ENCODE measurements at regions not wholly inside any gene's neighbourhood (a gene's known extent, or its start where the extent isn't known, plus 50 kb on each side); places are given as distances from the start of the nearest gene placed in this dataset.

DNA sequence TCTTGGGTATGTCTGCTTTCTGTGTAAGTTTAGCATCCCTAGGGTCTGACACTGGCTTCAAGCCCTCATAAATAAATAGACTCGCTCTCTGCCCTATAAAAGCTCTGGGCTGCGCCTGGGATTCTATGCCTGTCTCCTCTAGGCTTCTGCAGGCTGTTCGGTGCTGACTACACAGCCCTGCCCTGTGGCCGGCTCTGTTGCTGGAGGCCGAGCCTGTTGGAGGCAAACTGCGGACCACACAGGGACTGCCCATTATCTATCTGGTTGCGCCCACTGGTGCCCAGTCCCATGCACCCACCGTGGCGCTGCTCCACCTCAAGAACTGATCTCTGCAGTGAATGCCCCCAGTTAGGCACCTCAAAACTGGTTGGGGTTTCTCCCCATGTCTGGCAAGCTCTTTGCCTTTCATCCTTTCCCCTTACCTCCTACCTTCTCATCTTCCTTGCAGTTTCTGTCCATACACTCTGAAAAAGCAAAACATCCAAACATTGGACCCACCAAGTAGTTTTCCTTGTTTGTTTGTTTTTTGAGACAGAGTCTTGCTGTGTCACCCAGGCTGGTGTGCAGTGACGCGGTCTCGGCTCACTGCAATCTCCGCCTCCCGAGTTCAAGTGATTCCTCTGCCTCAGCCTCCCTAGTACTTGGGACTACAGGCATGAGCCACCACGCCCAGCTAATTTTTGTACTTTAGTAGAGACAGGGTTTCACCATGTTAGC, 207.2 kb downstream of the ERCC6L2 start:
- no peak overlapping the region for H3K4me3 ChIP-seq (ENCODE audit: low read depth, low read length)
- ChIA-PET POLR2A (no interaction called here), CTCF (no interaction called here)
- H3K36me3 ChIP-seq (ENCODE audit: control insufficient read depth, insufficient read depth, low read length), result no peaks in the 10 kb centered on the region
- no peaks in the 10 kb centered on the region for H3K9me3 ChIP-seq
- H3K4me3 Mint-ChIP-seq (ENCODE audit: unreplicated experiment), result no peak overlapping the region
- peaks cover 32% of the 10 kb centered on the region for H3K4me1 ChIP-seq
- intact Hi-C loops (cut with micrococcal nuclease; ENCODE audit: unreplicated experiment), result no loop called here
- DNase-seq, result no peak
- TF ChIP-seq, protein P1, sequence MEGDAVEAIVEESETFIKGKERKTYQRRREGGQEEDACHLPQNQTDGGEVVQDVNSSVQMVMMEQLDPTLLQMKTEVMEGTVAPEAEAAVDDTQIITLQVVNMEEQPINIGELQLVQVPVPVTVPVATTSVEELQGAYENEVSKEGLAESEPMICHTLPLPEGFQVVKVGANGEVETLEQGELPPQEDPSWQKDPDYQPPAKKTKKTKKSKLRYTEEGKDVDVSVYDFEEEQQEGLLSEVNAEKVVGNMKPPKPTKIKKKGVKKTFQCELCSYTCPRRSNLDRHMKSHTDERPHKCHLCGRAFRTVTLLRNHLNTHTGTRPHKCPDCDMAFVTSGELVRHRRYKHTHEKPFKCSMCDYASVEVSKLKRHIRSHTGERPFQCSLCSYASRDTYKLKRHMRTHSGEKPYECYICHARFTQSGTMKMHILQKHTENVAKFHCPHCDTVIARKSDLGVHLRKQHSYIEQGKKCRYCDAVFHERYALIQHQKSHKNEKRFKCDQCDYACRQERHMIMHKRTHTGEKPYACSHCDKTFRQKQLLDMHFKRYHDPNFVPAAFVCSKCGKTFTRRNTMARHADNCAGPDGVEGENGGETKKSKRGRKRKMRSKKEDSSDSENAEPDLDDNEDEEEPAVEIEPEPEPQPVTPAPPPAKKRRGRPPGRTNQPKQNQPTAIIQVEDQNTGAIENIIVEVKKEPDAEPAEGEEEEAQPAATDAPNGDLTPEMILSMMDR (IDR thresholded peaks at IDR 0.05; ENCODE audit: insufficient read depth in 1 of 2, low read depth in 1 of 2, low read length in 1 of 2, severe bottlenecking in 1 of 2, unreplicated experiment in 1 of 2), result no peak
- H3K4me1 Mint-ChIP-seq (ENCODE audit: low read depth, unreplicated experiment), result peaks cover 22% of the 10 kb centered on the region
- H3K36me3 Mint-ChIP-seq (ENCODE audit: insufficient read depth, unreplicated experiment), result peaks cover 2% of the 10 kb centered on the region
- no peaks in the 10 kb centered on the region for H3K27me3 ChIP-seq (replicated peaks; ENCODE audit: control insufficient read depth, insufficient read depth, low read length)
- H3K27me3 Mint-ChIP-seq (ENCODE audit: insufficient read depth, unreplicated experiment), result no peaks in the 10 kb centered on the region
- H3K9me3 Mint-ChIP-seq (ENCODE audit: unreplicated experiment), result no peaks in the 10 kb centered on the region
- no TSS peak for BruUV-seq (replicated peaks)
- H3K27ac Mint-ChIP-seq (ENCODE audit: unreplicated experiment), result no peak overlapping the region

DNA sequence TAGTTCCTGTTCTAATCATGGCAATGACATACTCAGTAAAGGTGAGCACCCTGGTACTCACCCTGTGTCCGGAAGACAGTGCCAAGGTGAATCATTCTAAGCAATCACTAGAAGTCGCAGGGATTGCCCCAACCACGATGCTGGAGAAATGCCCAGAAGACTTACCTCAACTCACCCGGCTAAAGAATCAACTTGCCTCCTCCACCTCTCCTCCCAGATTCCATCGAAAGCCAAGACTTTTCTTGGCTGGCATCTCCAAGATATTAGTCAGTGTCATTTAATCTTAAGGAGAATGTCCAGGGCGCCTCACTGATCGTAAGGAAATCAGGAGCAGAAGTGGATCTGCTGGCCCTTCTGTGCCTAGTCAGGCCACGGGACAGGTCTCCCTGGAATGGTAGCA, 204.9 kb downstream of the ERCC6L2 start:
- POLR2A ChIA-PET, result no interaction called here
- no peaks in the 10 kb centered on the region for H3K27me3 Mint-ChIP-seq (ENCODE audit: insufficient read depth, unreplicated experiment)
- H3K36me3 ChIP-seq (ENCODE audit: control insufficient read depth, insufficient read depth, low read length), result no peaks in the 10 kb centered on the region
- H3K36me3 Mint-ChIP-seq (ENCODE audit: insufficient read depth, unreplicated experiment), result no peaks in the 10 kb centered on the region
- H3K9me3 Mint-ChIP-seq (ENCODE audit: unreplicated experiment), result no peaks in the 10 kb centered on the region
- intact Hi-C loops (cut with micrococcal nuclease; ENCODE audit: unreplicated experiment), result no loop called here
- H3K4me1 ChIP-seq, result peaks cover 11% of the 10 kb centered on the region
- H3K4me3 ChIP-seq (ENCODE audit: low read depth, low read length), result no peak overlapping the region
- H3K4me3 Mint-ChIP-seq (ENCODE audit: unreplicated experiment), result no peak overlapping the region
- H3K9me3 ChIP-seq, result no peaks in the 10 kb centered on the region; the same call in 1 of the 2 replicates
- peaks cover 7% of the 10 kb centered on the region for H3K4me1 Mint-ChIP-seq (ENCODE audit: low read depth, unreplicated experiment)
- H3K27me3 ChIP-seq (replicated peaks; ENCODE audit: control insufficient read depth, insufficient read depth, low read length), result no peaks in the 10 kb centered on the region
- no TSS peak for BruUV-seq (replicated peaks)
- TF ChIP-seq, protein P1 (IDR thresholded peaks at IDR 0.05; ENCODE audit: insufficient read depth in 1 of 2, low read depth in 1 of 2, low read length in 1 of 2, severe bottlenecking in 1 of 2, unreplicated experiment in 1 of 2), result no peak
- no peak for DNase-seq
- CTCF ChIA-PET, result no interaction called here
- no peak overlapping the region for H3K27ac Mint-ChIP-seq (ENCODE audit: unreplicated experiment)

DNA sequence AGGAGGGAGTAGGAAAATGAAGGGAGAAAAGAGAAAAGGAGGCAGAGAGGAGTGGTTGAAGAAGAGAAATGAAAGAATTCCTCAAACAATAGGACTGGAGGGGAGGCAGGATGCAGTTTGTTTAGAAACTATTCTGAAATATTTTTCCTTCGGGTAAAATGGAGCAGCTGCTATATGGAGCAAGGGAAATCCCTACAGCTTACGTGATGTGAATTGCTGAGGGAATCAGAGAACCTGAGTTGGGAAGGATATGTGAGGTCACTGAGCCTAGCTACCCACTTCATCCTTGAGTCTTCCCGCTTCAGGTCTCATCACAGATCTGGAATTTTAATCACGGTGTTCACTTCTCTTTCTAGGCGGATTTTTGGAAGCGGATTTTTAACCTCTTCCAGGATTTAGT, 204.3 kb downstream of the ERCC6L2 start:
- POLR2A ChIA-PET, result no interaction called here
- H3K9me3 ChIP-seq, result no peaks in the 10 kb centered on the region; the same call in 1 of the 2 replicates
- no TSS peak for BruUV-seq (replicated peaks)
- H3K27me3 ChIP-seq (replicated peaks; ENCODE audit: control insufficient read depth, insufficient read depth, low read length), result no peaks in the 10 kb centered on the region
- Mint-ChIP-seq H3K36me3 (ENCODE audit: insufficient read depth, unreplicated experiment) (no peaks in the 10 kb centered on the region), H3K4me1 (ENCODE audit: low read depth, unreplicated experiment) (peaks cover 7% of the 10 kb centered on the region), H3K9me3 (ENCODE audit: unreplicated experiment) (no peaks in the 10 kb centered on the region), H3K4me3 (ENCODE audit: unreplicated experiment) (no peak overlapping the region), H3K27ac (ENCODE audit: unreplicated experiment) (no peak overlapping the region), H3K27me3 (ENCODE audit: insufficient read depth, unreplicated experiment) (no peaks in the 10 kb centered on the region)
- no peak for DNase-seq
- H3K36me3 ChIP-seq (ENCODE audit: control insufficient read depth, insufficient read depth, low read length), result no peaks in the 10 kb centered on the region
- H3K4me1 ChIP-seq, result peaks cover 7% of the 10 kb centered on the region; the same call in 1 of the 2 replicates
- H3K4me3 ChIP-seq (ENCODE audit: low read depth, low read length), result no peak overlapping the region
- TF ChIP-seq, protein P1 (IDR thresholded peaks at IDR 0.05; ENCODE audit: insufficient read depth in 1 of 2, low read depth in 1 of 2, low read length in 1 of 2, severe bottlenecking in 1 of 2, unreplicated experiment in 1 of 2), result no peak
- CTCF ChIA-PET, result no interaction called here
- intact Hi-C loops (cut with micrococcal nuclease; ENCODE audit: unreplicated experiment), result no loop called here

Data from Caco-2 (cell line).